GM12878 (cell line): ENCODE measurements at regions not wholly inside any gene's neighbourhood (a gene's known extent, or its start where the extent isn't known, plus 50 kb on each side); places are given as distances from the start of the nearest gene placed in this dataset.

Source experiments
- BRCA1 ChIP-seq: IDR thresholded peaks from 2 replicates; pipeline ENCODE4 v1.6.1; 2011; ENCODE audit warnings: low read depth, low read length, improper control_type of control experiment
- CEBPB ChIP-seq, 2 experiments: fragments of 150-350 bp in 1 of 2; IDR thresholded peaks; 2 replicates each; pipeline ENCODE4 v1.6.1; 2012 to 2014; ENCODE audit warnings: low read depth in 2 of 2, low read length in 2 of 2, borderline replicate concordance in 1 of 2, inconsistent platforms in 1 of 2
- POLR2A ChIP-seq: IDR thresholded peaks from 2 replicates; pipeline ENCODE4 v1.6.1; 2011; ENCODE audit warnings: low read depth, mild to moderate bottlenecking, low read length
- POLR2AphosphoS5 ChIP-seq: IDR thresholded peaks from 2 replicates; pipeline ENCODE4 v1.6.1; 2011; ENCODE audit warnings: mild to moderate bottlenecking, low read length, inconsistent platforms
- PRDM15 ChIP-seq: fragments of 450-650 bp; formaldehyde crosslinking; IDR thresholded peaks from 2 replicates; pipeline ENCODE4 v1.4.0; 2020; ENCODE audit warnings: mild to moderate bottlenecking, moderate library complexity
- RFX5 ChIP-seq: IDR thresholded peaks from 2 replicates; pipeline ENCODE4 v1.6.1; 2011; ENCODE audit warnings: low read depth, low read length, improper control_type of control experiment
- SP1 ChIP-seq: IDR thresholded peaks from one replicate; pipeline ENCODE4 v1.6.1; 2011; ENCODE audit warnings: low read depth, low read length
- YBX1 ChIP-seq: fragments of 450-650 bp; IDR thresholded peaks from 2 replicates; pipeline ENCODE4 v1.6.1; 2016; ENCODE audit warnings: antibody characterized with exemption
- TF ChIP-seq, protein P1 (sequence below), 3 experiments: IDR thresholded peaks in 2 of 3; conservative IDR thresholded peaks in 1 of 3; 2 replicates each; pipeline ENCODE4 v1.5.1; 2011; ENCODE audit warnings: low read depth in 3 of 3, low read length in 3 of 3, mild to moderate bottlenecking in 3 of 3, control low read depth in 2 of 3, moderate library complexity in 2 of 3, inconsistent platforms in 1 of 3, mixed read lengths in 1 of 3; ENCODE audit not compliant: control insufficient read depth in 2 of 3, insufficient read depth in 1 of 3; ENCODE audit errors: extremely low read depth in 1 of 3
- TF ChIP-seq, protein P2 (sequence below): IDR thresholded peaks from 2 replicates; pipeline ENCODE4 v1.6.1; 2012; ENCODE audit warnings: low read depth, low read length, improper control_type of control experiment
- TF ChIP-seq, protein P3 (sequence below): IDR thresholded peaks from 2 replicates; pipeline ENCODE4 v1.6.1; 2011; ENCODE audit warnings: low read depth, low read length, improper control_type of control experiment, borderline replicate concordance

DNA sequence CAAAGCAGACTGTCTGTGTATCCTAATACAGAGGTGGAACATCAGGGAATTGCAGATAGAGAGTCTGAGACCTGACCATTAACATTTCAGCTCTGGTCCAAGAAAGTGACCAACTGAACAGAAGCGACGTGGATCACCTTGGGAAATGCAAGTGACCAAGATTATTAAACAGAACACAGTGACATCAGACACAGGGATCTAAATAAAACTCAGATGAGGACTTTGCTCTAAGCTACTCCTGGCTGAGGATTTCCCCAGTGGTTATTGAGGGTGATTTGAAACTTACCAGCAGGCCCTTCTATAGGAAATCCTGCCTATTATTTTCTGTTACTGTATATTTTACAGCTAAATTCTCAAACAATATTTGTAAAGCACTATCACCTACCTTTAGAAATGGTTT lies 436.0 kb downstream of the TMEM38B start:
- TF ChIP-seq BRCA1 = no peak
- no peak for TF ChIP-seq SP1
- TF ChIP-seq POLR2A = no peak
- TF ChIP-seq, protein P1, sequence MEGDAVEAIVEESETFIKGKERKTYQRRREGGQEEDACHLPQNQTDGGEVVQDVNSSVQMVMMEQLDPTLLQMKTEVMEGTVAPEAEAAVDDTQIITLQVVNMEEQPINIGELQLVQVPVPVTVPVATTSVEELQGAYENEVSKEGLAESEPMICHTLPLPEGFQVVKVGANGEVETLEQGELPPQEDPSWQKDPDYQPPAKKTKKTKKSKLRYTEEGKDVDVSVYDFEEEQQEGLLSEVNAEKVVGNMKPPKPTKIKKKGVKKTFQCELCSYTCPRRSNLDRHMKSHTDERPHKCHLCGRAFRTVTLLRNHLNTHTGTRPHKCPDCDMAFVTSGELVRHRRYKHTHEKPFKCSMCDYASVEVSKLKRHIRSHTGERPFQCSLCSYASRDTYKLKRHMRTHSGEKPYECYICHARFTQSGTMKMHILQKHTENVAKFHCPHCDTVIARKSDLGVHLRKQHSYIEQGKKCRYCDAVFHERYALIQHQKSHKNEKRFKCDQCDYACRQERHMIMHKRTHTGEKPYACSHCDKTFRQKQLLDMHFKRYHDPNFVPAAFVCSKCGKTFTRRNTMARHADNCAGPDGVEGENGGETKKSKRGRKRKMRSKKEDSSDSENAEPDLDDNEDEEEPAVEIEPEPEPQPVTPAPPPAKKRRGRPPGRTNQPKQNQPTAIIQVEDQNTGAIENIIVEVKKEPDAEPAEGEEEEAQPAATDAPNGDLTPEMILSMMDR (IDR thresholded peaks at IDR 0.05 in 2 of 3, conservative IDR thresholded peaks at IDR 0.05 in 1 of 3; ENCODE audit: control insufficient read depth in 2 of 3, extremely low read depth in 1 of 3, insufficient read depth in 1 of 3, low read depth in 3 of 3, low read length in 3 of 3) = no peak
- TF ChIP-seq, protein P2, sequence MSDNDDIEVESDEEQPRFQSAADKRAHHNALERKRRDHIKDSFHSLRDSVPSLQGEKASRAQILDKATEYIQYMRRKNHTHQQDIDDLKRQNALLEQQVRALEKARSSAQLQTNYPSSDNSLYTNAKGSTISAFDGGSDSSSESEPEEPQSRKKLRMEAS = no peak
- TF ChIP-seq POLR2AphosphoS5 = no peak
- TF ChIP-seq, protein P3, sequence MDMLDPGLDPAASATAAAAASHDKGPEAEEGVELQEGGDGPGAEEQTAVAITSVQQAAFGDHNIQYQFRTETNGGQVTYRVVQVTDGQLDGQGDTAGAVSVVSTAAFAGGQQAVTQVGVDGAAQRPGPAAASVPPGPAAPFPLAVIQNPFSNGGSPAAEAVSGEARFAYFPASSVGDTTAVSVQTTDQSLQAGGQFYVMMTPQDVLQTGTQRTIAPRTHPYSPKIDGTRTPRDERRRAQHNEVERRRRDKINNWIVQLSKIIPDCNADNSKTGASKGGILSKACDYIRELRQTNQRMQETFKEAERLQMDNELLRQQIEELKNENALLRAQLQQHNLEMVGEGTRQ = no peak
- no peak for TF ChIP-seq YBX1
- no peak for TF ChIP-seq CEBPB (IDR thresholded peaks at IDR 0.05; ENCODE audit: borderline replicate concordance in 1 of 2, low read depth in 2 of 2, low read length in 2 of 2)
- no peak for TF ChIP-seq PRDM15 (CRISPR knock-in tag)
- TF ChIP-seq RFX5 = no peak
